ENCODE measurements at regions not wholly inside any gene's neighbourhood (a gene's known extent, or its start where the extent isn't known, plus 50 kb on each side); places are given as distances from the start of the nearest gene placed in this dataset.

DNA sequence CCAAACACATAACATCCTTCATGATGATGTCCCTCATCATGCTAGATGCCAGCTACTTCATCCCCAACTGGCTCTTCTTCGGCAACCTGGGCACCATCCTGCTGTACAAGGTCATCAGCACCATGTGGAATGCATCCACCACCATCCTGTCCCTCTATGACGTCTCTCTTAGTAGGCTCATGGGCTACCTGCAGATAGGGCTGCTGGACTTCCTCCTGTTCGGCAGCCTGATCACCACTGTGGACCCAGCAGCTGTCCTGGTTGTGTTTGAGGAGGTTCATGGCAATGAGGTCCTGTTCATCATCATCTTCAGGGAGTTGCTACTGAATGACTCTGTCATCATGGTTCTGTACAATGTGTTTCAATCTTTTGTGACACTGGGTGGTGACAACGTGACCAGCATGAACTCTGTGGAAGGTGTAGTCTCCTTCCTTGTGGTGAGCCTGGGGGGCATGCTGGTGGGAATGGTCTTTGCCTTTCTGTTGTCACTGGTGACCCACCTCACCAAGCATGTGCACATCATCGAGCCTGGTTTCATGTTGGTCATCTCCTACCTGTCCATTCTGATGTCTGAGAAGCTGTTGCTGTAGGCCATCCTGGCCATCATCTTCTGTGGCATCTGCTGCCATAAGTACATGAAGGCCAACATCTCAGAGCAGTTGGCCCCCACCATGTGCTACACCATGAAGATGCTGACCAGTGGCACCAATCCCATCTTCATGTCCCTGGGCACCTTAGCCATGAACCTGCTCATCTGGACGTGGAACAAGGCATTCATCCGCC, 120.7 kb upstream of the SERPIND1 start:
- WGBS, 2 experiments (ENCODE audit: extremely low coverage in 2 of 2, insufficient read length in 1 of 2): 60% methylated on average over 2 of the region's 7 CpGs; no CpG with 5 or more reads in 1 of the 2 experiments
- Histone ChIP-seq H2BK15ac (ENCODE audit: low read depth, low read length) (no peak overlapping the region), H3K27me3 (ENCODE audit: control insufficient read depth, insufficient read depth, low read length) (peaks cover 22% of the 10 kb centered on the region), H3K9ac (ENCODE audit: low read depth, low read length) (no peak overlapping the region), H3K23ac (ENCODE audit: low read depth, low read length) (no peak overlapping the region), H3K56ac (ENCODE audit: extremely low read depth, insufficient read depth, low read length) (no peak overlapping the region), H2AK9ac (replicated peaks; ENCODE audit: low read depth, low read length, poor library complexity) (no peak overlapping the region), H3K79me1 (ENCODE audit: low read depth in 1 of 2, low read length in 2 of 2) (no peaks in the 10 kb centered on the region), H2AK5ac (ENCODE audit: low read depth, low read length) (no peak overlapping the region), H3K9me3 (ENCODE audit: control insufficient read depth, insufficient read depth, low read length) (no peaks in the 10 kb centered on the region), H3K4me1 (ENCODE audit: control insufficient read depth, insufficient read depth, low read length) (no peaks in the 10 kb centered on the region), H3K36me3 (ENCODE audit: control insufficient read depth, insufficient read depth, low read length) (no peaks in the 10 kb centered on the region), H3K4ac (ENCODE audit: low read depth, low read length) (no peak overlapping the region), H4K91ac (ENCODE audit: insufficient read depth, low read depth, low read length) (no peak overlapping the region), H3K18ac (ENCODE audit: low read depth, low read length) (no peak overlapping the region), H3K4me3 (ENCODE audit: insufficient read depth, low read depth, low read length) (no peak overlapping the region), H4K5ac (ENCODE audit: low read depth, low read length) (no peak overlapping the region), H2BK20ac (ENCODE audit: low read depth, low read length) (no peak overlapping the region), H2BK5ac (ENCODE audit: low read depth, low read length, poor library complexity, severe bottlenecking) (no peak overlapping the region), H4K20me1 (ENCODE audit: insufficient read depth, low read length) (no peaks in the 10 kb centered on the region), H4K8ac (ENCODE audit: low read depth in 2 of 2, low read length in 2 of 2) (no peak overlapping the region), H3K4me2 (ENCODE audit: low read depth, low read length) (no peak overlapping the region), H2BK120ac (ENCODE audit: low read depth, low read length) (no peak overlapping the region), H2AFZ (replicated peaks; ENCODE audit: low read length, poor library complexity) (no peak overlapping the region), H3K14ac (replicated peaks; ENCODE audit: low read depth, low read length) (no peak overlapping the region), H3K27ac (ENCODE audit: insufficient read depth, low read length) (no peak overlapping the region), H3K9me1 (ENCODE audit: insufficient read depth, low read length) (no peaks in the 10 kb centered on the region)
- dilution Hi-C loops (cut with HindIII; ENCODE audit: low sequenced_read_pairs, unreplicated experiment): no loop called here
- BruUV-seq (replicated peaks): no TSS peak
- in situ Hi-C loops (cut with MboI; ENCODE audit: low sequenced_read_pairs): no loop called here
- DNase-seq (no peak), ATAC-seq (ENCODE audit: low read depth) (no peak)
- TF ChIP-seq CEBPB (IDR thresholded peaks at IDR 0.05; ENCODE audit: low read depth, low read length): no peak
- CTCF ChIA-PET: no interaction called here
- intact Hi-C loops (cut with micrococcal nuclease): no loop called here
- POLR2A ChIA-PET (ENCODE audit: unreplicated experiment): no interaction called here
